ENCODE measurements at regions not wholly inside any gene's neighbourhood (a gene's known extent, or its start where the extent isn't known, plus 50 kb on each side); places are given as distances from the start of the nearest gene placed in this dataset.

GRCh38 chr10:91711885-91712680, 79.2 kb upstream of the PPP1R3C start:
- H3K4me3 ChIP-seq (ENCODE audit: low read length): no peak overlapping the region
- 36% methylated on average over 2 of the region's 4 CpGs for WGBS (ENCODE audit: insufficient coverage)
- peak; percentile 67 for DNase-seq
- H3K36me3 ChIP-seq (ENCODE audit: control insufficient read depth, insufficient read depth, low read length): no peaks in the 10 kb centered on the region
- no peaks in the 10 kb centered on the region for H3K27me3 ChIP-seq (ENCODE audit: control insufficient read depth, insufficient read depth, low read length)
- H3K4me1 ChIP-seq (ENCODE audit: control insufficient read depth, insufficient read depth, low read length): no peaks in the 10 kb centered on the region
- H3K9me3 ChIP-seq (replicated peaks; ENCODE audit: control insufficient read depth, low read depth, low read length): no peaks in the 10 kb centered on the region
- H3K27ac ChIP-seq (ENCODE audit: low read length): peak overlapping the region; percentile 68

GRCh38 chr10:91709394-91709798, 76.5 kb upstream of the PPP1R3C start:
- WGBS (ENCODE audit: insufficient coverage): no CpG with 5 or more reads among the region's 1 CpG
- H3K36me3 ChIP-seq (ENCODE audit: control insufficient read depth, insufficient read depth, low read length): no peaks in the 10 kb centered on the region
- H3K9me3 ChIP-seq (replicated peaks; ENCODE audit: control insufficient read depth, low read depth, low read length): no peaks in the 10 kb centered on the region
- no peaks in the 10 kb centered on the region for H3K27me3 ChIP-seq (ENCODE audit: control insufficient read depth, insufficient read depth, low read length)
- no peak overlapping the region for H3K4me3 ChIP-seq (ENCODE audit: low read length)
- no peak for DNase-seq
- no peak overlapping the region for H3K27ac ChIP-seq (ENCODE audit: low read length)
- no peaks in the 10 kb centered on the region for H3K4me1 ChIP-seq (ENCODE audit: control insufficient read depth, insufficient read depth, low read length)

GRCh38 chr10:91708174-91708861, 75.4 kb upstream of the PPP1R3C start:
- Histone ChIP-seq H3K4me1 (ENCODE audit: control insufficient read depth, insufficient read depth, low read length) (no peaks in the 10 kb centered on the region), H3K27ac (ENCODE audit: low read length) (no peak overlapping the region), H3K36me3 (ENCODE audit: control insufficient read depth, insufficient read depth, low read length) (no peaks in the 10 kb centered on the region), H3K4me3 (ENCODE audit: low read length) (no peak overlapping the region), H3K9me3 (replicated peaks; ENCODE audit: control insufficient read depth, low read depth, low read length) (no peaks in the 10 kb centered on the region), H3K27me3 (ENCODE audit: control insufficient read depth, insufficient read depth, low read length) (no peaks in the 10 kb centered on the region)
- no peak for DNase-seq
- no CpG with 5 or more reads among the region's 3 CpGs for WGBS (ENCODE audit: insufficient coverage)

- no CpG with 5 or more reads among the region's 3 CpGs for WGBS (ENCODE audit: insufficient coverage)
- Histone ChIP-seq H3K36me3 (ENCODE audit: control insufficient read depth, insufficient read depth, low read length) (no peaks in the 10 kb centered on the region), H3K9me3 (replicated peaks; ENCODE audit: control insufficient read depth, low read depth, low read length) (no peaks in the 10 kb centered on the region), H3K27ac (ENCODE audit: low read length) (no peak overlapping the region), H3K4me3 (ENCODE audit: low read length) (no peak overlapping the region), H3K27me3 (ENCODE audit: control insufficient read depth, insufficient read depth, low read length) (no peaks in the 10 kb centered on the region), H3K4me1 (ENCODE audit: control insufficient read depth, insufficient read depth, low read length) (no peaks in the 10 kb centered on the region)
- DNase-seq: no peak
Measured at GRCh38 chr10:91707236-91707635, 74.4 kb upstream of the PPP1R3C start.

GRCh38 chr10:91705948-91706670, 73.2 kb upstream of the PPP1R3C start:
- no peaks in the 10 kb centered on the region for H3K4me1 ChIP-seq (ENCODE audit: control insufficient read depth, insufficient read depth, low read length)
- H3K36me3 ChIP-seq (ENCODE audit: control insufficient read depth, insufficient read depth, low read length): no peaks in the 10 kb centered on the region
- no peaks in the 10 kb centered on the region for H3K9me3 ChIP-seq (replicated peaks; ENCODE audit: control insufficient read depth, low read depth, low read length)
- DNase-seq: no peak
- WGBS (ENCODE audit: insufficient coverage): 60% methylated on average over 2 of the region's 2 CpGs
- no peaks in the 10 kb centered on the region for H3K27me3 ChIP-seq (ENCODE audit: control insufficient read depth, insufficient read depth, low read length)
- no peak overlapping the region for H3K4me3 ChIP-seq (ENCODE audit: low read length)
- H3K27ac ChIP-seq (ENCODE audit: low read length): no peak overlapping the region

- Histone ChIP-seq H3K4me1 (ENCODE audit: control insufficient read depth, insufficient read depth, low read length) (no peaks in the 10 kb centered on the region), H3K27me3 (ENCODE audit: control insufficient read depth, insufficient read depth, low read length) (no peaks in the 10 kb centered on the region), H3K9me3 (replicated peaks; ENCODE audit: control insufficient read depth, low read depth, low read length) (no peaks in the 10 kb centered on the region), H3K36me3 (ENCODE audit: control insufficient read depth, insufficient read depth, low read length) (no peaks in the 10 kb centered on the region), H3K27ac (ENCODE audit: low read length) (no peak overlapping the region), H3K4me3 (ENCODE audit: low read length) (no peak overlapping the region)
- DNase-seq: no peak
- 36% methylated on average over 2 of the region's 4 CpGs for WGBS (ENCODE audit: insufficient coverage)
Measured at GRCh38 chr10:91702620-91703019, 69.7 kb upstream of the PPP1R3C start.

- no peak for DNase-seq
- Histone ChIP-seq H3K9me3 (replicated peaks; ENCODE audit: control insufficient read depth, low read depth, low read length) (no peaks in the 10 kb centered on the region), H3K4me3 (ENCODE audit: low read length) (no peak overlapping the region), H3K27ac (ENCODE audit: low read length) (no peak overlapping the region), H3K27me3 (ENCODE audit: control insufficient read depth, insufficient read depth, low read length) (no peaks in the 10 kb centered on the region), H3K4me1 (ENCODE audit: control insufficient read depth, insufficient read depth, low read length) (no peaks in the 10 kb centered on the region), H3K36me3 (ENCODE audit: control insufficient read depth, insufficient read depth, low read length) (no peaks in the 10 kb centered on the region)
- 95% methylated on average over 3 of the region's 5 CpGs for WGBS (ENCODE audit: insufficient coverage)
Measured at GRCh38 chr10:91700788-91701444, 68.0 kb upstream of the PPP1R3C start.

GRCh38 chr10:91700273-91700672, 67.4 kb upstream of the PPP1R3C start:
- DNase-seq: no peak
- Histone ChIP-seq H3K4me3 (ENCODE audit: low read length) (no peak overlapping the region), H3K9me3 (replicated peaks; ENCODE audit: control insufficient read depth, low read depth, low read length) (no peaks in the 10 kb centered on the region), H3K27ac (ENCODE audit: low read length) (no peak overlapping the region), H3K27me3 (ENCODE audit: control insufficient read depth, insufficient read depth, low read length) (no peaks in the 10 kb centered on the region), H3K36me3 (ENCODE audit: control insufficient read depth, insufficient read depth, low read length) (no peaks in the 10 kb centered on the region), H3K4me1 (ENCODE audit: control insufficient read depth, insufficient read depth, low read length) (no peaks in the 10 kb centered on the region)
- 52% methylated on average over 4 of the region's 5 CpGs for WGBS (ENCODE audit: insufficient coverage)

- Histone ChIP-seq H3K36me3 (ENCODE audit: control insufficient read depth, insufficient read depth, low read length) (no peaks in the 10 kb centered on the region), H3K4me3 (ENCODE audit: low read length) (no peak overlapping the region), H3K27ac (ENCODE audit: low read length) (no peak overlapping the region), H3K9me3 (replicated peaks; ENCODE audit: control insufficient read depth, low read depth, low read length) (no peaks in the 10 kb centered on the region), H3K27me3 (ENCODE audit: control insufficient read depth, insufficient read depth, low read length) (no peaks in the 10 kb centered on the region), H3K4me1 (ENCODE audit: control insufficient read depth, insufficient read depth, low read length) (no peaks in the 10 kb centered on the region)
- no peak for DNase-seq
- 96% methylated on average over 3 of the region's 3 CpGs for WGBS (ENCODE audit: insufficient coverage)
Measured at GRCh38 chr10:91698258-91698657, 65.4 kb upstream of the PPP1R3C start.
